SK-N-SH (cell line): ENCODE measurements at regions not wholly inside any gene's neighbourhood (a gene's known extent, or its start where the extent isn't known, plus 50 kb on each side); places are given as distances from the start of the nearest gene placed in this dataset.
A peak's percentile ranks its signal among the peaks of the same experiment; 100 is the strongest.

ENCODE experiments used
- CTCF ChIA-PET: fragments of 300-600, 350-600 bp; formaldehyde crosslinking; extraction: SDS; loops from one replicate; lab custom pipeline; 2021; lab: Yijun Ruan, JAX
- POLR2A ChIA-PET: fragments of 350-600 bp; sonication (Branson Sonifier 250); formaldehyde crosslinking; extraction: SDS; loops from one replicate; lab custom pipeline; 2020; ENCODE audit warnings: antibody characterized with exemption, inconsistent platforms; lab: Yijun Ruan, JAX
- DNase-seq: peaks from one replicate; pipeline ENCODE4 v3.0.0; 2012
- H2AFZ ChIP-seq: fragments of 200-600 bp; sonication (generic); 2 replicates; pipeline ENCODE4 v1.8.1; 2016; ENCODE audit warnings: antibody characterized with exemption, mild to moderate bottlenecking, low read depth
- H3F3A ChIP-seq: fragments of 200-600 bp; sonication (generic); replicated peaks from 2 replicates; pipeline ENCODE3; 2016; ENCODE audit warnings: antibody characterized with exemption, mild to moderate bottlenecking; ENCODE audit not compliant: insufficient read depth
- H3K27ac ChIP-seq, 2 experiments: fragments of 200-500 bp in 1 of 2; fragments of 200-600 bp in 1 of 2; sonication (Bioruptor generic) in 1 of 2; sonication (generic), shearing (Covaris generic) in 1 of 2; 2 replicates each; pipeline versions ENCODE4 v1.5.1 to v1.6.1; 2014 to 2016; ENCODE audit warnings: low read depth in 2 of 2, inconsistent platforms in 1 of 2, low read length in 1 of 2, mild to moderate bottlenecking in 1 of 2, mixed read lengths in 1 of 2
- H3K27me3 ChIP-seq: fragments of 200-600 bp; sonication (generic), shearing (Covaris generic); 2 replicates; pipeline ENCODE4 v1.6.1; 2016; ENCODE audit warnings: mixed run types; ENCODE audit not compliant: insufficient read depth
- H3K36me3 ChIP-seq, 2 experiments: fragments of 200-500 bp in 1 of 2; fragments of 200-600 bp in 1 of 2; sonication (Bioruptor generic) in 1 of 2; sonication (generic) in 1 of 2; replicated peaks in 1 of 2; 2 replicates each; pipeline versions ENCODE3 to v1.5.1; 2014 to 2016; ENCODE audit warnings: low read length in 1 of 2, mild to moderate bottlenecking in 1 of 2; ENCODE audit not compliant: insufficient read depth in 2 of 2, control insufficient read depth in 1 of 2
- H3K4me1 ChIP-seq, 2 experiments: fragments of 200-500 bp in 1 of 2; fragments of 200-600 bp in 1 of 2; sonication (Bioruptor generic) in 1 of 2; sonication (generic), shearing (Covaris generic) in 1 of 2; 2 replicates each; pipeline versions ENCODE4 v1.5.1 to v1.6.1; 2014 to 2016; ENCODE audit warnings: low read depth in 1 of 2, low read length in 1 of 2, mixed run types in 1 of 2; ENCODE audit not compliant: insufficient read depth in 2 of 2, control insufficient read depth in 1 of 2
- H3K4me2 ChIP-seq: fragments of 200-600 bp; sonication (generic), shearing (Covaris generic); 2 replicates; pipeline ENCODE4 v1.6.1; 2017; ENCODE audit warnings: mixed run types
- H3K4me3 ChIP-seq, 2 experiments: fragments of 200-500 bp in 1 of 2; fragments of 200-600 bp in 1 of 2; sonication (Bioruptor generic) in 1 of 2; sonication (generic), shearing (Covaris generic) in 1 of 2; 2 replicates each; pipeline versions ENCODE4 v1.5.1 to v1.8.1; 2014 to 2016; ENCODE audit warnings: low read depth in 2 of 2, inconsistent platforms in 1 of 2, low read length in 1 of 2, mild to moderate bottlenecking in 1 of 2, mixed read lengths in 1 of 2, moderate library complexity in 1 of 2
- H3K79me2 ChIP-seq: fragments of 200-600 bp; sonication (generic); 2 replicates; pipeline ENCODE4 v1.8.1; 2017; ENCODE audit warnings: mild to moderate bottlenecking; ENCODE audit not compliant: insufficient read depth
- H3K9ac ChIP-seq: fragments of 200-600 bp; sonication (generic); 2 replicates; pipeline ENCODE4 v1.6.1; 2017; ENCODE audit warnings: mixed run types
- H3K9me2 ChIP-seq: fragments of 200-600 bp; sonication (generic); 2 replicates; pipeline ENCODE4 v1.6.1; 2017; ENCODE audit warnings: mixed run types
- H3K9me3 ChIP-seq: fragments of 200-600 bp; sonication (generic); 2 replicates; pipeline ENCODE4 v1.6.1; 2017; ENCODE audit warnings: mixed run types, mild to moderate bottlenecking, moderate library complexity
- H4K20me1 ChIP-seq: fragments of 200-600 bp; sonication (generic); 2 replicates; pipeline ENCODE4 v1.6.1; 2017; ENCODE audit warnings: mild to moderate bottlenecking, mixed run types; ENCODE audit not compliant: insufficient read depth
- CHD2 ChIP-seq: fragments of 150-350 bp; IDR thresholded peaks from 2 replicates; pipeline ENCODE4 v1.6.1; 2018; ENCODE audit warnings: low read length; ENCODE audit not compliant: partially characterized antibody
- EZH2phosphoT487 ChIP-seq: fragments of 200-600 bp; sonication (generic); IDR thresholded peaks from 2 replicates; pipeline ENCODE4 v1.6.1; 2017; ENCODE audit warnings: low read depth, mixed run types, mild to moderate bottlenecking, antibody characterized with exemption, moderate library complexity, borderline replicate concordance
- FOXJ3 ChIP-seq: sonication (generic); formaldehyde crosslinking; IDR thresholded peaks from 2 replicates; pipeline ENCODE4 v1.5.1; 2020; ENCODE audit warnings: mild to moderate bottlenecking, missing genetic modification reagents
- FOXM1 ChIP-seq: IDR thresholded peaks from 2 replicates; pipeline ENCODE4 v1.4.0; 2012; ENCODE audit warnings: low read depth, mild to moderate bottlenecking
- JUND ChIP-seq: IDR thresholded peaks from 2 replicates; pipeline ENCODE4 v1.4.0; 2012
- MEF2A ChIP-seq: IDR thresholded peaks from 2 replicates; pipeline ENCODE4 v1.4.0; 2012; ENCODE audit warnings: low read depth, borderline replicate concordance
- MXI1 ChIP-seq: IDR thresholded peaks from 2 replicates; pipeline ENCODE4 v1.6.1; 2012; ENCODE audit warnings: mild to moderate bottlenecking, low read depth, low read length, improper control_type of control experiment
- NRF1 ChIP-seq: IDR thresholded peaks from 2 replicates; pipeline ENCODE4 v1.6.1; 2012; ENCODE audit warnings: low read depth, mild to moderate bottlenecking, low read length
- POLR2AphosphoS5 ChIP-seq: IDR thresholded peaks from 2 replicates; pipeline ENCODE4 v1.6.1; 2012; ENCODE audit warnings: low read depth, low read length
- RAD21 ChIP-seq: IDR thresholded peaks from 2 replicates; pipeline ENCODE4 v1.6.1; 2012; ENCODE audit warnings: mild to moderate bottlenecking, low read length
- RFX5 ChIP-seq: IDR thresholded peaks from 2 replicates; pipeline ENCODE4 v1.6.1; 2012; ENCODE audit warnings: mild to moderate bottlenecking, improper control_type of control experiment, low read length
- SMC3 ChIP-seq: IDR thresholded peaks from 2 replicates; pipeline ENCODE4 v1.6.1; 2012; ENCODE audit warnings: low read depth, low read length, improper control_type of control experiment
- WGBS: methylation state at CpG from one replicate; pipeline ENCODE4 v1.1.6; 2017; ENCODE audit warnings: low lambda C conversion rate; 5-methylcytosine and 5-hydroxymethylcytosine counted together
- TF ChIP-seq, protein P1 (sequence below): IDR thresholded peaks from 2 replicates; pipeline ENCODE4 v1.4.0; 2012; ENCODE audit warnings: low read depth, borderline replicate concordance
- TF ChIP-seq, protein P2 (sequence below): IDR thresholded peaks from 2 replicates; pipeline ENCODE4 v1.4.0; 2012; ENCODE audit warnings: low read depth

- TF ChIP-seq EZH2phosphoT487, result no peak
- TF ChIP-seq, protein P1, sequence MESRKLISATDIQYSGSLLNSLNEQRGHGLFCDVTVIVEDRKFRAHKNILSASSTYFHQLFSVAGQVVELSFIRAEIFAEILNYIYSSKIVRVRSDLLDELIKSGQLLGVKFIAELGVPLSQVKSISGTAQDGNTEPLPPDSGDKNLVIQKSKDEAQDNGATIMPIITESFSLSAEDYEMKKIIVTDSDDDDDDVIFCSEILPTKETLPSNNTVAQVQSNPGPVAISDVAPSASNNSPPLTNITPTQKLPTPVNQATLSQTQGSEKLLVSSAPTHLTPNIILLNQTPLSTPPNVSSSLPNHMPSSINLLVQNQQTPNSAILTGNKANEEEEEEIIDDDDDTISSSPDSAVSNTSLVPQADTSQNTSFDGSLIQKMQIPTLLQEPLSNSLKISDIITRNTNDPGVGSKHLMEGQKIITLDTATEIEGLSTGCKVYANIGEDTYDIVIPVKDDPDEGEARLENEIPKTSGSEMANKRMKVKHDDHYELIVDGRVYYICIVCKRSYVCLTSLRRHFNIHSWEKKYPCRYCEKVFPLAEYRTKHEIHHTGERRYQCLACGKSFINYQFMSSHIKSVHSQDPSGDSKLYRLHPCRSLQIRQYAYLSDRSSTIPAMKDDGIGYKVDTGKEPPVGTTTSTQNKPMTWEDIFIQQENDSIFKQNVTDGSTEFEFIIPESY, result no peak
- TF ChIP-seq FOXJ3 (CRISPR knock-in tag), result no peak
- no peak for TF ChIP-seq POLR2AphosphoS5
- no peak for TF ChIP-seq MEF2A
- no peak for TF ChIP-seq JUND
- no peak for TF ChIP-seq NRF1
- TF ChIP-seq, protein P2, sequence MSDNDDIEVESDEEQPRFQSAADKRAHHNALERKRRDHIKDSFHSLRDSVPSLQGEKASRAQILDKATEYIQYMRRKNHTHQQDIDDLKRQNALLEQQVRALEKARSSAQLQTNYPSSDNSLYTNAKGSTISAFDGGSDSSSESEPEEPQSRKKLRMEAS, result no peak
Measured at GRCh38 chr7:131039355-131039762, 288.3 kb upstream of the MKLN1 start (continued).

DNA sequence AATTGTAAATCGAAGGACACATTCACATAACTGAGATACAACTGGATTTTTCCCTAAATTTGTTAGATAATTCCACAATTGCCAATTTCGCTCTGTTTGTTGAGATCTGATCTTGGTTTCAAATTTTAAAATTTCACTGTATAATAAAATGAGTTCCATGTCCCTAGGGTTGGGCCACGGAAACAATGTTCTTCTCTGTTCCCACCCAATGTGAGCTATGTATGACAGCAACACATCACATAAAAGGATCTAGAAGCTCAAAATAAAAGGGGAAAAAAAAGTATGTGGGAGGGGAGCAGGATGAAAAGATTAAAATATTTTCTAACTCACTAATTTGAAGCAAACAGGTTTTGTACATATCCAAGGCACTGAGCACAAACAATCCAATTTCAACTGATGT, 287.8 kb upstream of the MKLN1 start:
- TF ChIP-seq FOXM1, result no peak
- no peak for TF ChIP-seq MEF2A
- no peak for TF ChIP-seq EZH2phosphoT487
- TF ChIP-seq SMC3, result no peak
- TF ChIP-seq MXI1, result no peak
- TF ChIP-seq RFX5, result no peak
- no peak for TF ChIP-seq CHD2
- no peak for TF ChIP-seq RAD21
- no peak for TF ChIP-seq POLR2AphosphoS5
- TF ChIP-seq, all 33 proteins: peak for 0
- WGBS, result 87% methylated on average over 3 of the region's 3 CpGs
- no peaks in the 10 kb centered on the region for H4K20me1 ChIP-seq
- H3K79me2 ChIP-seq, result peaks cover 52% of the 10 kb centered on the region
- peak overlapping the region; percentile 34 to 66; a peak in 3 of 4 replicates for H3K27ac ChIP-seq
- H3K27me3 ChIP-seq, result no peaks in the 10 kb centered on the region
- ChIA-PET CTCF (interaction anchor here (0.6 to 7.7 kb wide), 84 partner anchors 9 to 1048 kb away, joined by 3 to 186 read pairs (median 4); no protein-coding TSS in a partner anchor), POLR2A (interaction anchor here (0.6 kb wide), 1 partner anchor 28 kb away, joined by 3 read pairs; no protein-coding TSS in a partner anchor)
- peaks cover 28% of the 10 kb centered on the region for H3F3A ChIP-seq
- H3K36me3 ChIP-seq, result peaks cover 0 to 4% of the 10 kb centered on the region in 2 experiments
- H3K9me3 ChIP-seq, result no peaks in the 10 kb centered on the region
- peak overlapping the region; percentile 16; the same call in 1 of the 2 replicates for H3K4me2 ChIP-seq
- no peak overlapping the region for H3K4me3 ChIP-seq
- DNase-seq, result no peak
- peak overlapping the region; percentile 25 for H3K9ac ChIP-seq
- H3K9me2 ChIP-seq, result no peaks in the 10 kb centered on the region
- H2AFZ ChIP-seq, result no peak overlapping the region
- H3K4me1 ChIP-seq, result peaks cover 4 to 16% of the 10 kb centered on the region in 2 experiments; a peak in 3 of 4 replicates
